Endodermal cell (in vitro differentiated cells): ENCODE measurements at regions not wholly inside any gene's neighbourhood (a gene's known extent, or its start where the extent isn't known, plus 50 kb on each side); places are given as distances from the start of the nearest gene placed in this dataset.

ENCODE experiments used
- DNase-seq: peaks from one replicate; pipeline ENCODE4 v3.0.0-alpha.2; 2017
- H3K27ac ChIP-seq: 2 replicates; pipeline ENCODE4 v1.5.1; 2013; ENCODE audit warnings: mild to moderate bottlenecking, low read depth, low read length, moderate library complexity
- H3K27me3 ChIP-seq: 2 replicates; pipeline ENCODE4 v1.6.1; 2013; ENCODE audit warnings: mild to moderate bottlenecking, low read length, moderate library complexity; ENCODE audit not compliant: insufficient read depth, control insufficient read depth, poor library complexity, severe bottlenecking
- H3K36me3 ChIP-seq: 2 replicates; pipeline ENCODE4 v1.7.0; 2013; ENCODE audit warnings: mild to moderate bottlenecking, low read length, moderate library complexity; ENCODE audit not compliant: control insufficient read depth, insufficient read depth
- H3K4me1 ChIP-seq: one replicate; pipeline ENCODE4 v1.7.0; 2013; ENCODE audit warnings: low read length; ENCODE audit not compliant: control insufficient read depth, insufficient read depth
- H3K4me3 ChIP-seq: 2 replicates; pipeline ENCODE4 v1.5.1; 2013; ENCODE audit warnings: mild to moderate bottlenecking, low read length, moderate library complexity
- H3K9ac ChIP-seq: 2 replicates; pipeline ENCODE4 v1.6.1; 2013; ENCODE audit warnings: mild to moderate bottlenecking, low read length, moderate library complexity; ENCODE audit not compliant: poor library complexity, severe bottlenecking; ENCODE audit errors: extremely low read depth
- H3K9me3 ChIP-seq: 2 replicates; pipeline ENCODE4 v1.6.1; 2013; ENCODE audit warnings: mild to moderate bottlenecking, low read length, moderate library complexity; ENCODE audit not compliant: control insufficient read depth
- H3K27ac Mint-ChIP-seq: 2 replicates; pipeline ENCODE4 v1.8.0; 2020; ENCODE audit warnings: mixed read lengths
- H3K27me3 Mint-ChIP-seq: 2 replicates; pipeline ENCODE4 v1.8.0; 2021; ENCODE audit warnings: mild to moderate bottlenecking, mixed read lengths; ENCODE audit not compliant: insufficient read depth
- H3K36me3 Mint-ChIP-seq: 2 replicates; pipeline ENCODE4 v1.8.0; 2020; ENCODE audit warnings: low read depth, mixed read lengths
- H3K4me1 Mint-ChIP-seq: 2 replicates; pipeline ENCODE4 v1.8.0; 2020; ENCODE audit warnings: mixed read lengths
- H3K4me3 Mint-ChIP-seq: 2 replicates; pipeline ENCODE4 v1.8.0; 2020; ENCODE audit warnings: mild to moderate bottlenecking, moderate library complexity, mixed read lengths
- H3K9me3 Mint-ChIP-seq: 2 replicates; pipeline ENCODE4 v1.8.0; 2020; ENCODE audit warnings: mild to moderate bottlenecking, mixed read lengths
- WGBS, 2 experiments: methylation state at CpG; one replicate each; pipeline versions ENCODE4 v1.1.5 to v1.1.7; 2013; ENCODE audit warnings: missing lambda C conversion rate in 2 of 2, mixed read lengths in 1 of 2; ENCODE audit not compliant: insufficient coverage in 1 of 2, insufficient read length in 1 of 2; 5-methylcytosine and 5-hydroxymethylcytosine counted together
- TF ChIP-seq, protein P1 (sequence below): fragments of 200-600 bp; sonication (generic); conservative IDR thresholded peaks from 2 replicates; pipeline ENCODE4 v1.5.0; 2021; ENCODE audit warnings: antibody characterized with exemption, mild to moderate bottlenecking

DNA sequence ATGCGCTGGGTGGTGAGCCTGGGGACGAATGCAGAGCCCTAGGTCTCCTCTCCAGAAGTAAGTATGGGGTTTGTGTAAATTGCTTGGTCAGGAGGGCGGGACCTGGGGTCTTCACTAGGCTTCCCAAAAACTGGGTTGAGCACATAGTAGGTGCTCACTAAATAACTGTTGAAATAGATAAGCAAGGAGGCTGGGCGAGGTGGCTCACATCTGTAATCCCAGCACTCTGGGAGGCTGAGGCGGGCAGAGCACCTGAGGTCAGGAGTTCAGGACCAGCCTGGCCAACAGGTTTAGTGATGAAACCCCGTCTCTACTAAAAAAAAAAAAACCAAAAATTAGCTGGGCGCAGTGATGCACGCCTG is 163.9 kb upstream of the IER5L start:
- Histone ChIP-seq H3K9me3 (no peaks in the 10 kb centered on the region), H3K36me3 (no peaks in the 10 kb centered on the region), H3K9ac (no peak overlapping the region), H3K4me1 (no peaks in the 10 kb centered on the region), H3K4me3 (no peak overlapping the region), H3K27ac (no peak overlapping the region), H3K27me3 (no peaks in the 10 kb centered on the region)
- TF ChIP-seq, protein P1, sequence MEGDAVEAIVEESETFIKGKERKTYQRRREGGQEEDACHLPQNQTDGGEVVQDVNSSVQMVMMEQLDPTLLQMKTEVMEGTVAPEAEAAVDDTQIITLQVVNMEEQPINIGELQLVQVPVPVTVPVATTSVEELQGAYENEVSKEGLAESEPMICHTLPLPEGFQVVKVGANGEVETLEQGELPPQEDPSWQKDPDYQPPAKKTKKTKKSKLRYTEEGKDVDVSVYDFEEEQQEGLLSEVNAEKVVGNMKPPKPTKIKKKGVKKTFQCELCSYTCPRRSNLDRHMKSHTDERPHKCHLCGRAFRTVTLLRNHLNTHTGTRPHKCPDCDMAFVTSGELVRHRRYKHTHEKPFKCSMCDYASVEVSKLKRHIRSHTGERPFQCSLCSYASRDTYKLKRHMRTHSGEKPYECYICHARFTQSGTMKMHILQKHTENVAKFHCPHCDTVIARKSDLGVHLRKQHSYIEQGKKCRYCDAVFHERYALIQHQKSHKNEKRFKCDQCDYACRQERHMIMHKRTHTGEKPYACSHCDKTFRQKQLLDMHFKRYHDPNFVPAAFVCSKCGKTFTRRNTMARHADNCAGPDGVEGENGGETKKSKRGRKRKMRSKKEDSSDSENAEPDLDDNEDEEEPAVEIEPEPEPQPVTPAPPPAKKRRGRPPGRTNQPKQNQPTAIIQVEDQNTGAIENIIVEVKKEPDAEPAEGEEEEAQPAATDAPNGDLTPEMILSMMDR = no peak
- H3K27me3 Mint-ChIP-seq = no peaks in the 10 kb centered on the region
- peak overlapping the region; percentile 9 for H3K27ac Mint-ChIP-seq
- no peaks in the 10 kb centered on the region for H3K9me3 Mint-ChIP-seq
- H3K4me3 Mint-ChIP-seq = no peak overlapping the region
- peaks cover 3% of the 10 kb centered on the region for H3K4me1 Mint-ChIP-seq
- 93 to 98% methylated on average over 4 to 8 of the region's 8 CpGs for WGBS, 2 experiments
- no peak for DNase-seq
- no peaks in the 10 kb centered on the region for H3K36me3 Mint-ChIP-seq

DNA sequence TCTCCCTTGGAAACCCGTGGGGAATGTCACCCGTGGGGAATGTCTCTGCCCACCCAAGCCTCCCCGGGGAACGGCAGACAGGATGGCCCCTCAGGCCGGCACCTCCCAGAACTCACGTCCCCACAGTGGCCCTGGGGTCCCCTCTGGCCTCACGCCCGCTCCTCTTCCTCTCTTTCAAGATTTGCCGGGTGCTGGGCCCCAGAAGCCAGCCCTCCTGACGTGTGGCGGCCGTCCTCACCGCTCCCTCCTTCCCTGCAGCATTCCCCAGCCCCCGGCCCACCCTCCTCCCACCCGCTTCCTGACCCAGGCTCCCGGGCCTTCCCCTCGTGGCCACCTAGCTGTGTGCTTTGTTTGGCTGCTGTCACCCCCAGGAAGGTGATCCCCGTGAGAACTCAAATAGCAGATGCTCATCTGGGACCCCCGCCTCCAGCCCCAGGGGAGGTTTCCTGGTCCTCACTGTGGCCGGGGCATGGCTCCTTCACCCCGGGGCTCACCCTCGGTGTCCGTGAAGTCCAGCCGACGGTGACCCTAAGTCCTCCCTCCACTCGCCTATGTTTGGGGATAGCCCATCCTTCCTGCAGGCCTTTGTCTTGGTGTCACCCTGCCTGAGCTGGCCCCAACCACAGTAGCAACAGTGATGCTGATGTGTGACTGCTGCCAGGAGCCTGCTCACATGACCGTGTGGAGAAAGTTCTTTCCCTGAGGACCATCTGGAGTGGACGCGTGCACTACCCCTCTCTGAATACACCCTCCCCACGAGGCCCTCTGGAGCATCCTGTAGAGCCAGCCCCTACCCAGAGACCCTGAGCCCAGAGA is 163.3 kb upstream of the IER5L start:
- Histone ChIP-seq H3K9me3 (no peaks in the 10 kb centered on the region), H3K9ac (no peak overlapping the region), H3K36me3 (no peaks in the 10 kb centered on the region), H3K4me1 (no peaks in the 10 kb centered on the region), H3K4me3 (no peak overlapping the region), H3K27me3 (no peaks in the 10 kb centered on the region), H3K27ac (no peak overlapping the region)
- no peaks in the 10 kb centered on the region for H3K36me3 Mint-ChIP-seq
- no peaks in the 10 kb centered on the region for H3K27me3 Mint-ChIP-seq
- DNase-seq = no peak
- no peak overlapping the region for H3K4me3 Mint-ChIP-seq
- TF ChIP-seq, protein P1 = no peak
- H3K27ac Mint-ChIP-seq = peak overlapping the region; percentile 9
- H3K4me1 Mint-ChIP-seq = peaks cover 3% of the 10 kb centered on the region
- no peaks in the 10 kb centered on the region for H3K9me3 Mint-ChIP-seq
- 84 to 86% methylated on average over 24 to 30 of the region's 30 CpGs for WGBS, 2 experiments

DNA sequence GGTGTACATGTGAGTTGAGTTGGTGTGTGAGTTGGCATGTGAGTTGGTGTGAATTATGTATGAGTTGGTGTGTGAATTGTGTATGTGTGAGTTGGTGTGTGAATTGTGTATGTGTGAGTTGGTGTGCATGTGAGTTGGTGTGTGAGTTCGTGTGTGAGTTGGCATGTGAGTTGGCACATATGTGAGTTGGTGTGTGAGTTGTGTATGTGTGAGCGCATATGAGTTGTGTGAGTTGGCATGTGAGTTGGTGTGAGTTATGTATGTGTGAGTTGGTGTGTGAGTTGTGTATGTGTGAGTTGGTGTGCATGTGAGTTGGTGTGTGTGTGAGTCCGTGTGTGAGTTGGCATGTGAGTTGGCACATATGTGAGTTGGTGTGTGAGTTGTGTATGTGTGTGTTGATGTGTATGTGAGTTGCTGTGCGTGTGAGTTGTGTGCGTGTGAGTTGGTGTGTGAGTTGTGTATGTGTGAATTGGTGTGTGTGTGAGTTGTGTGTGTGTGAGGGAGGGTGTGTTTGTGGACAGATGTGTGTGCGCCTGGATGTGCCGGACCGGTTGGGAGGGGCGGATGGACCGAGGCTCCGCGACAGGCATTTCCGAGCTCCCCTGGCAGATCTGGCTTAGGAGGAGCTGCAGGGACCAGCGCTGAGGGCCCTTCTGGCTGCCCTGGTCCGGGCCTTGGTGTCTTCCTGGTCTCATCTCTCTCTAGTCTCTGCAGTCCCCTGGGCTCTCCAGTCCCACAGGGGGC is 162.5 kb upstream of the IER5L start:
- Mint-ChIP-seq H3K4me1 (peaks cover 3% of the 10 kb centered on the region), H3K4me3 (no peak overlapping the region), H3K27ac (no peak overlapping the region), H3K27me3 (no peaks in the 10 kb centered on the region), H3K36me3 (no peaks in the 10 kb centered on the region), H3K9me3 (no peaks in the 10 kb centered on the region)
- Histone ChIP-seq H3K9me3 (no peaks in the 10 kb centered on the region), H3K27me3 (no peaks in the 10 kb centered on the region), H3K27ac (no peak overlapping the region), H3K36me3 (no peaks in the 10 kb centered on the region), H3K4me3 (no peak overlapping the region), H3K4me1 (no peaks in the 10 kb centered on the region), H3K9ac (no peak overlapping the region)
- peak; percentile 68 for DNase-seq
- TF ChIP-seq, protein P1 = no peak
- WGBS, 2 experiments = 82 to 91% methylated on average over 14 to 15 of the region's 15 CpGs
